Caki2 (cell line): ENCODE measurements at regions not wholly inside any gene's neighbourhood (a gene's known extent, or its start where the extent isn't known, plus 50 kb on each side); places are given as distances from the start of the nearest gene placed in this dataset.

ENCODE experiments used
- DNase-seq: peaks from one replicate; pipeline ENCODE4 v3.0.0-alpha.2; 2015; ENCODE audit warnings: low read depth
- in situ Hi-C: cut with HindIII; loops from 2 replicates; pipeline ENCODE4 v1.10.0; 2016; ENCODE audit warnings: low sequenced_read_pairs, low pct_unique_long_range_greater_than_20kb, mixed read lengths

DNA sequence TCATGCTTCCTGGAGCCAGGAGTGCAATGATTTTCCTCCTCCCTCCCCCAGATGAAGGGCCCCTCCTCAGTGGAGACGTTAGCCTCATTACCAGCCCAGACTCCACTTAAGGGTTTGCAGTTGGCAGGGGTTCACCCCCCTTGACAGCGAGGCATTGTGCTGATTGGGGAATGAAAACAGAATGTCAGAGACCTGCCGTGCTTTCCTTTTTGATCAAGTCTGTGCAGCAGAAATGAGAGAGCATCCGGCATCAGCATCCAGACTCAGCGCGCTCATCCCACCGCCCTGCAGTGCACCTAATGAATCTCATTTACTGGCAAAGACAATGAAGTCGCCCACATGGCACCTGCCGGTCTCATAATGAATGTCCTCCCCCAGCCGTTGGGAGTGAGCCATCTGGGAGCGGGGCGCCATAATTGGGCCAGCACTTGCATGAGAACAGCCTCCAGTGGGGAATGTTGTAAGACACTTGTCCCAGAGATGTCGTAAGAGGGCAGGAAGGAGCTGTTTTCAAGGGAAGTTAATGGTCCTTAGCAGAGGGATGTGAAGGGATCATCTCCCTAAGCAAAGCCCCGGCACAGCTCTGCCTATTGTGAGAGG lies 98.3 kb upstream of the UQCRFS1 start:
- no peak for DNase-seq
- in situ Hi-C loops: no loop called here

DNA sequence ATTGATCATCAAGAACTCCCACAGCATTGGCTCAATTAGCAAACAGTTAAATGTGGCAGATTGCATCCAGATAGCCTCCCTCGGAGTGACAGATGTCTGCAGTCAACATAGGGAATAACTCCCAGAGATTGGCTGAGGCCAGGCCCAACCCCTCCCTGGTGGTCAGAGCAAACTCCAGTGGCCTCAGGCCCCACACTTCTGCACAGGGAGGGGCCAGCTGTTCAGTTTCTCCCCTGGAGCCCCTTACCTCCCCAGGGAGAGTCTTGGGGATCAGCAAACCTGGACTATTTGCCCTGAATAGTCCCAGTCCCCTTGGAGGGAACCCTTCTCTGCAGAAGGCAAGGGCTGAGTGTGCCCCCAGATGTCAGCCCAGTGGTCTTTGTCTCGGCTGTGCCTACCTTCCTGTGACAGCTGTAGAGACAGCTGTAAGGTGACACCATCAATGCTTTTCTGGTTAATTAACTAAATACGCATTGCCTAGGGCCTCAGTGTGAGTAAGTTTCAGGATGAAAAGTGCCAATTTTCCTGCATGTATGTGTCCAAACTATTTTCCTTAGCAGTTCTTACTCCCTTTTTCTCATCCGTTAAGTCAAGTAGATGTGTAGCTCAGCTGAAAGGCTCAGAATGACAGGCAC lies 102.7 kb upstream of the UQCRFS1 start:
- in situ Hi-C loops: no loop called here

DNA sequence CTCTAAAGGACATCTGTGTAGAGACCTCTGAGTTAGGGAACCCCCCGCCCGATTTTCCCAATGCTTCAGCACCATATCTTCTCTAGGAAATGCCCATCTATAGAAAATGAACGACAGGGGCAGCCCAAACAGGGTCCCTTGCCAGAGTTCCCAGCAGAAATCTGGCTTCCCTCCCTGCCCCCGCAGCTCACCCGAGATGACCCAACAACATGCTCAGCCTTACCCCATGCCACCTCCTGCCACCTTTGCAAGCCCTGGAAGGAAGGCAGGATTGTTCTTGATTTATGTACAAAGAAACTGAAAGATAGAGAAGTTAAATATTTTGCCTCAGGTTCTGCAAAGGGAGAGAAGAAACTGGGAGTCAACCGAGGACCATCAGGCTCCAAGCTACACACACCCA lies 105.6 kb upstream of the UQCRFS1 start:
- in situ Hi-C loops: no loop called here
- no peak for DNase-seq

More for the DNA sequence above, 102.7 kb upstream of the UQCRFS1 start:
- DNase-seq: no peak

DNA sequence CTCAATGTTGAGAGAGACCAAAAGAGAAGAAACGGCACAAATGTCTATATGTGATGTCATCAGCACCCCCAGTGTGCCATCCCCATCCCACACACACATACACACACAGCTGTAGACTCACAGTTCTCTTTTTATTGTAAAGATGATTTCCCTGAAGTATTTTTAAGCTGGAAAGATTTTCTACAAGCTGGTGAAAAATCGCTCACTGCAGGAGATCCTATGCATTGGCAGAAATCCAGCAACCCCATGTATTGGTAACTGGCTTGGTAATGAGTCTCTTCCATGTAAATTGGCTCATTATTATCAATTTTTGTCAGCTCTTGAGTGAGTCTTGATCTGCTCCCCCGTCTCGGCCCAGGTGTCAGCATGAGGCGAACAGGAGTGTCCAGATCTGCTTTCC lies 107.1 kb upstream of the UQCRFS1 start:
- in situ Hi-C loops: no loop called here
- no peak for DNase-seq

DNA sequence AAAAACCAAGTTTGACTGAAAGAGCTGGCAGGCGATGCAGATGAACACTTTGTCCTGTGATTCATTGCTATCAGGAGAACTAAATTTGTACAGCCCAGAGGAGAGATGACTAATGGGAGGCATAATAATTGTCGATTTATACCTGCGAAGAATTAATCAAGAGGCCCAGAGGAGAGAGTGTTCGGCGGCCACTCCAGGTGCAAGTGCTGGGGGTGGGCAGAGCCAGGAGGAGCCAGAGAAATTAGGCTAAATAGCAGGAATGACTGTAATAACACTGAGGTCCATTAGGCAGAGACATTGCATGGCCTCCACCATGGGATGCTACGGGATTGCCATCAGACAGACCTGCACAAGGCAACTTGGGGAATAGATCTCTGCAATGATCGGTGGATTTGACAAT lies 107.7 kb upstream of the UQCRFS1 start:
- in situ Hi-C loops: no loop called here
- no peak for DNase-seq

DNA sequence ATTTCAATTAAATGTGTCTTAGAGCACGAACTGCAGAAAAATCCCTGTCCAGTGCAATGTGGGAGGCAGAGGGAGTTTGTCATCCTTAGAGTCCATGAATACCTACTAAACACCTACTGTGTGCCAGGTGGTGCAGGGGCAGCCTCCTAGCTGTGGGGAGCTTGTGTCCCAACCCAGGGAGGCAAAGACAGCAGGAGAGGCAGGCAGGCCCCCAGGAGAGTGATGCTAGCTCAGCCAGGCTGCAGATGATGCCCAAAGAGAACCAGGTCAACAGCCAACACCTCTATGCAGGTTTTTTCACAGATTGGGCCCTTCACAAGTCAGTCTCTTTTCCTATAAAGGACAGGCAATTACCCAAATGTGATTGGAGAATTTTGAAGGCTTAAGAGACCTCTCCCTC lies 108.2 kb upstream of the UQCRFS1 start:
- in situ Hi-C loops: no loop called here
- DNase-seq: no peak

DNA sequence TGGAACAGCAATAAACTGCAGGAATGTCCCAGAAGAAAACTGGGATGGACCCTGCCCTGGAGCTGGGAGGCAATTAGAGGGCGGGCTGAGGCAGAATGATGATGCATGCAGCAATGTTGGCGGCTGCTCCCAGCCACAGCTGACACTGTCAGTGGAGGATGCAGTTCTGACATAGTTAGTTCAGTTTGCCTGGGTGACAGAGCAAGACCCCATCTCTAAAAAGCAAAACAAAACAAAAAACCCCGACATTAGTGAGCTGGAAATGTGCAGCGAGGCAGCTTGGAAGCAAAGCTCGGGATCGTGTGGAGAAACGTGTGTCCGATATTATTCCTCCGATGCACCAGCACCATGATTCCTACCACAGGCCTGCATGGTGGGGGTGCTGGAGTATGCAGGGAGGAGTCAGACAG lies 110.1 kb upstream of the UQCRFS1 start:
- in situ Hi-C loops: no loop called here
- no peak for DNase-seq

DNA sequence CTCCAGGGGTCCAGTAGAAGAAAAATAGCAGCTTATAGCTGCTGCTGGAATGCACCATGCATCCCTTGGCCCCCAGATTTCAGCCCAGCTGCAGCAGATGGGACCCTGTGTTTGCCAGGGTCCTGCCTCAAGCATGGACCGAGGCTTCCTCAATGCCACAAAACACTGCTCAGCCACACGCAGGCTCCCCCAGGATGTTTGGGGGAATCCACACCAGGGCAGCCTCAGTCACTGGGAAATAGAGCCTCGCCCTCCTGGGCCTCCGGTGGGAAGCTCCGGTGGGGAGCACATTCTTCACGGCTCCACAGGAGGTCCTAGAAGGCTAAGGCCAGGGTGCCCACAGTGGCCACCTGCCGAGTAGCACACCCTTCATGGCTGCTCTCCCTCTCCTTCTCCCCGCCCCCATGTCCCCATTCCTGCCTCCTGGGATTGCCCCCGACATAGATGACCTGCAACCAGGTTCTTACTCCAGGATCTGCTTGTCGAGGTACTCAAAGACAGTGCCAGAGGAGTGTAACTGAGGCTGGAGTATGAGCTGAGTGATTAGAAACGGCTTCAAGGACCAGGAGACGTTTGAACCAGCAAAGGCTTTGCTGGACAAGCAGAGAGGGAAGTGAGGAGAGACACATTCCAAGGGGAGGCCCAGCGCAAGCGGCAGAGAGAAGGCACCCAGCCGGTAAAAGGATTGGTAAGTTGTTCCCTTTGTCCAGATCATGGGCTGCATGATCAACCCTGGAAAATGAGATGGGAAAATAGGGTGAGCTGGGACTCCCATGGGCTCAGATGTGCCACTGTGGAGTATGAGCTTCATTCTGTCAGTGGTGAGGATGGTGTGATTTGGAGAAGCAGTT lies 110.7 kb upstream of the UQCRFS1 start:
- in situ Hi-C loops: no loop called here
- no peak for DNase-seq

DNA sequence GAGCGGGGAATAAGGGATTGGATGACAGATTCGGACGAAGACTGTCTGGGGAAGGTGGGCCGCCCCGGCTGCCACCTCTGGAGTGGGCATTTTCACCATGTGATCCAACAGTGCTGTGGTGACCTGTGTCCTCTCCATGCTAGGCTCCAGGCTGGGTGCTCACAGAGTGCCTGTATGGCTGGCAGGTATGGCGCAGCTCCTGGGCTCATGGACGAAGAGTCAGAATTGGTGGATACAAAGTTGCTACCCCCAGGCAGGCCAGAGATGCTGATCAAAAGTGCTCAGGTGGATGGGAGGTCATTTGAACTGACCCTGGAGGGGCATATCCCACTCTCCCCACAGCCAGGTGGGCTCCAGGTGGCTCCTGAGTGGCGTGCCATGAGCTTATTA lies 111.3 kb upstream of the UQCRFS1 start:
- in situ Hi-C loops: no loop called here
- no peak for DNase-seq

DNA sequence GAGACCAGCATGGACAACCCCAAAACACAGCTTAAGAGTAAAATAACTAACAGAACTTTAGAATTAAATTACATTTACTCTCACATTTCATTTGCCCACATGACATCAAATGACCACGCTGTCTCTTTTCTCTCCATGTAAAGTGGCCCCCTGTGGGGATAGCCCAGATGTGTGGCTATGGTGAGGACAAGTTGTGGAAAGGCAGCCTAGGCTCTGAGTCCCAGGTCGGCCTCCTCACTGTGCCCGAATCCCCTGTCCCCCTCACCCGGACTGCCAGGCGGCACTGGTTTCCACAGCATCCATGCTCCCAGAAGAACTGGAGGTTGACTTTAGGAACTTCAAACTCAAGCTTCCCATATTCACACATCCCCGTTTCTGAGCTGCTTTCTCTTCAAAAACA lies 111.8 kb upstream of the UQCRFS1 start:
- in situ Hi-C loops: no loop called here

DNA sequence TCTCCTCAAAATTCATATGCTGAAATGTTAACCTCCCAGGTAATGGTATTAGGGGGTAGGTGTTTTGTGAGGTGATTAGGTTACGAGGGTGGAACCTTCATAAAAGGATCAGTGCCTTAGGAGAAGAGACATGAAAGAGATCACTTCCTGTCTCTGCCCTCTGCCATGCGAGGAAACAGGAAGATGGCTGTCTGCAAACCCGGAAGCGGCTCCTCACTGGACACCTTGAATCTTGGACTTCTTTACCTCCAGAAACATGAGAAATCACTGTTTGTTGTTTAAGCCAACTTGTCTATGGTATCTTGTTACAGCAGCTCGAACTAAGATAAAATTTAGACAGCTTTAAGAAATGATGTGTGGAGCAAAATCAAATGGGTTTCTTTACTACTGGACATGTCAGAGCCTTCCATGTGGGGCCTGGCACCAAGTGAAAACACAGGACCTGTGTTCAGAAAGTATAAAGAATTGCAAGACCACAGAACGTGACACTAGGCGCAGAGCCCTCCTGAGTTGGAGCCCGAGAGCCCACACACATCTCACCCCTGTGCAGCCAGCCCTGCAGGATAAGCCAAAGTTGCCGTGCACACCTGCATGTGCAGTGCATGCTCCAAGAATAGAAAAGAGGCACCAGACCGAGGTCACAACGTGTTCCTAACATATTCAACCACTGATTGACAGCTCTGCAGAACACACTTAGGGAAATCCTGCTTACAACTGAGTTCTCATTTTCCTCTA lies 112.5 kb upstream of the UQCRFS1 start:
- DNase-seq: no peak
- in situ Hi-C loops: no loop called here

More for the DNA sequence above, 111.8 kb upstream of the UQCRFS1 start:
- DNase-seq: no peak

DNA sequence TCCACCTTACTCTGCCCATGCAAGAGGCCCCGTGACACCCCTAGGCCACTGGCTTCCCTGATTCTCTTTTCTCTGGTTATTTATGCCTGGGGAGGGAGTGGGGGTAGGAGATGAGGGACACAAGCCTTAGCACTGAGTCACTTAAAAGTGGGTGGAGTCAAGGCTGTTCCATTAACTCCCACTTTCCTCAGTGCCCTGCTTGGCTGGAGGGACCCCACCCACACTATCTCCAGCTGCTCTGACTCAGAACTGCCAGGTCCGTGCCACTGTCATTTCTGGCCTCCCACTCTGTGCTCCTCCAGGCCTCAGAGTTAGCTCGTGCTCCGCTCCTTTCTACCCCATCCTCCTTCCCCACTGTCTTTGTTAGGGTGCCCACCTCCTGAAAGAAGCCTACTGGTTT lies 113.4 kb upstream of the UQCRFS1 start:
- in situ Hi-C loops: no loop called here
- DNase-seq: no peak

DNA sequence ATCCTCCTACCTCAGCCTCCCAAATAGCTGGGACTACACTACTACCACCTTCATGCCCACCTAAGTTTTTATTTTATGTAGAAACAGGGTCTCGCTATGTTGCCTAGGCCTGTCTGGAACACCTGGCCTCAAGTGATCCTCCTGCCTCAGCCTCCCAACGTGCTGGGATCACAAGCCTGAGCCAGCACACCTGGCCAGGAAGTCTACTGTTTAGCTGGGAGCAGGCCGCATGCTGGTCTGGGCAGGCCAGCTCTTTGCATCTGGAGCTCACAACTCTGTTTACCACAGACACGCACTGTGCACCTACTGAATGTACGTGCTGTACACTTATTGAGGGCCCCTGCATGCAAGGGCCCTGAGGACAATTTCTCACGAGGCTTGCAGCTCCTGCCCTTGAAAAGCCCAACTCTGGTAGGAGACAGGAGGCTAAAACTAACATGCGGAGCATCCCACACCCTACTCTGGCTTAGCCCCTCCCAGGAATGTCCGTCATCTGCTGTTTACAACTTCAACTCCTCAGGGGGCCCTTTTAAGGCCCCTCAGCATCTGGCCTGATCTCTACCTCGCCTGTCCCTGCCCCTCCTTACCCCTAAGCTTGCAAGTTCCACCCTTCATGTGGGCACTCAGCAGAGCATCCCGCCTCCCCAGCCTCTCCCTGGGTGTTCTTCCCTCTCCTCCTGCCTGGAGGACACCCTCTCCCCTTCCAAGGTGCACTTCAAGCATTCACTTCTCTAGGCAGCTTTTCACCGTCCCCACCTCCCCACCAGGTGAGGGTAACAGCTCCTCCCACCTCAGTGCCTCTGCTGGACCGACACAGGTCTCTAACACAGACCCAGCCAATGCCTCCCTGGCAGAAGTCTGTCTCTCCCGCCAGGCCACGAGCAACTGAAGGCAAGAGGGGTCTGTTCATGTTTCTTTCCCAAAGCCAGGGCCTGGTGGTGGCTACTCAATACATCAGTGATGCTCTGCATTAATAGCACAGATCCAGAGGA lies 114.2 kb upstream of the UQCRFS1 start:
- no peak for DNase-seq
- in situ Hi-C loops: no loop called here

DNA sequence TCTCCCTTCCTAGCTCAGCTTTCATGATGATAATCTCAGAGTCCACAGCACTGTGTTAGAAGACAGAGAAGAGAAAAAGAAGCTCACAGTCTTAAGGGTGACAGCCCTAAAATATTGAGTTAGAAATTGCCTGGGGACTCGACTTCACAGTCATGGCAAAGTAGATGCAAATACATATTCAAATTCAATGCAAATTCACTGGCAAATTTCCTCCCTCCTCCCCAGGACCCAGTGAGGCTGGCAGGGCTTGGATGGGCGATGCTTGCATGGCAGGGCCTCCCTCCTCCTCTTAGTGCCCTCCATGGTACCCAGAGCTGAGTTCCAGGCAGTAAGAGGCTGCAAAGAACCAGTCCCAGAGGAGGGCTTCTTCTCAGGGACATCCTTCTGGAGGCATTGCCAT lies 115.6 kb upstream of the UQCRFS1 start:
- in situ Hi-C loops: no loop called here
- no peak for DNase-seq

DNA sequence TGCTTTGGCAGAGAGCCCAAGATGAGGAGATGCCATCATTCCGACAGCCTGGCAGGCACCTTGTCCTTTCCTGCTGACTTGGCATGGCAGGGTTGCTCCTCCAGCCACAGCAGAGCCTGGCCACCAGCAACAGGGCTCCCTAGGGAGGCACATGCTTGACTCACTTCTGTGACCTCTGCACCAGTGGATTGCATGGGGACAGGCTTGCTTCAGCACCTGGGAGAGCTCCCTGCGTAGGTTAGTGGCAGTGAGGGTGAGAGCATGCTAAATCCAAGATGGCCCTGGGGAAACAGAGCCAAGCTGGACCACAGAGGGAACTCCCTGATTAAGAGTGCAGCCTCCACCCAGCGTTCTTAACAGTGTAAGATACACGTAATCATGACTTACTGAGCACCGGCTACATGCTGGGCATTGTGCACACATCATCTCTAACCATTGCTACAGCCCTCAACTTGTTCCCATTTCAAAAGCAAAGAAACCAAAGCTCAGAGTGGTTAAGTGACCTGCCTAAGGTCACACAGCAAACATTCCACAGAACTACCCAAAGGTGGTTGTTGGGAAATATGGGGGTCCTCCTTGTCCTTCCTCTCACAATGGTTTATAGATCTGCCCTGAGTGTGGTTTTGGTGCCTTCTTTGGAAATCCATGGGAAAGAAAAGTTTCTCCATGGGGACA lies 116.6 kb upstream of the UQCRFS1 start:
- in situ Hi-C loops: no loop called here
- DNase-seq: peak; percentile 47

DNA sequence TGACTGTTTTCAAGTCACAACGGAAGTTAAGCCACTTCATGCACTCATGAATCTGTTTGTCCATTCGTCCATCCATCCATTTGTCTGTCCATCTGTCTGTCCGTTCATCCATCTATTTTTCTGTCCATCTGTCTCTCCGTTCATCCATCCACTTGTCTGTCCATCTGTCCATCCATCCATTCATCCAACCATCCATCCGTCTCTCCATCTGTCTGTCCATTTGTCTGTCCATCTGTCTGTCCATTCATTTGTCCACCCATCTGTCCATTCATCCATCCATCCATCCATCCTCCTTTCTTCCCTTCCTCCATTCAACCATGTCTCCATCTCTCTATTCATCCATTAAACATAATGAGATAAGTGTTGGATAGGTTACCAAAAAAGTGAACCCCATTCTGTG lies 123.5 kb upstream of the UQCRFS1 start:
- in situ Hi-C loops: no loop called here
- DNase-seq: no peak

DNA sequence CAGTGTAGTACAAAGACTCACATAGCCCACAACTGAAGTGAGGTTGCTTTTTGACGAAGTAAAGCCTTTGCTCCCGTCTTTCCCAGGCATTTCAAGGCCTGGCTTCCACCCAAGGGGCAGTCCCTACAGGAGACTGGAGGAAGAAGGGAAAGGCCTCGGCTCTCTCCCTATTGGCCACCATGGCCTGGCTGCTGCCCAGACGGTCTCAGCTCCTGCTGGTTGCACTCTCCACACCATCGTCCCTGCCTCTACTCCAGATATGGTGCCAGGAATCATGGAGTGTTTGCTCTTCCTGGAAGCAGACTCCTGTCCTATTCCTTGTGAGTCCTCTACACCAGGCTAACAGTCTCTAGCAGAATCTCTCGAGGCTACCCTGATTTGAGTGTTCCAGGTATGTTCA lies 124.1 kb upstream of the UQCRFS1 start:
- DNase-seq: no peak
- in situ Hi-C loops: no loop called here
